ENCODE measurements at regions not wholly inside any gene's neighbourhood (a gene's known extent, or its start where the extent isn't known, plus 50 kb on each side); places are given as distances from the start of the nearest gene placed in this dataset.

DNA sequence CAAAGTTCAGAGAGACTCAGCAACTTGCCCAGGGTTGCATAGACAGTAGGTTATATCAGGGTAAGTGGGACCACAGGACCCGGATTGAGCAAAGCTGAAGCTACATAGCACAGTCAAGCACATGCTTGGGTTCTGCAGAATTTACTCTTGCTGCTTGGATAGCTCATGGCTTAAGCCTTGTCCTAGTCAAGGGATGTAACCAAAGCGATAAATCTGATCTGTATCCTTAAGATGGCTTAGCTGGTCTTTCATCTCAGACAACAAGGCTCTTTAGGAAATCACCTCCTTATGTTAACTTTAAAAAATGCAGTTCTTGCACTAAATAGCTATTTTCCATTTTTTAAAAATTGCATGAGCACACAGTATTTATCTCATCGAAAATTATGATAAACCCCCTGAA lies 158.5 kb downstream of the LPIN1 start:
- CTCF ChIA-PET: no interaction called here
- Histone ChIP-seq H3K27ac (no peak overlapping the region), H3K4me3 (no peak overlapping the region), H4K20me1 (ENCODE audit: insufficient read depth) (no peaks in the 10 kb centered on the region), H2AFZ (no peak overlapping the region), H3K9me3 (ENCODE audit: insufficient read depth, low read depth) (no peaks in the 10 kb centered on the region), H3K27me3 (ENCODE audit: insufficient read depth, low read depth) (no peaks in the 10 kb centered on the region), H3K9me2 (ENCODE audit: insufficient read depth) (no peaks in the 10 kb centered on the region), H3K36me3 (ENCODE audit: low read depth) (no peaks in the 10 kb centered on the region), H3K4me1 (replicated peaks; ENCODE audit: insufficient read depth) (no peaks in the 10 kb centered on the region), H3K4me2 (no peak overlapping the region), H3K79me2 (ENCODE audit: low read depth) (no peaks in the 10 kb centered on the region), H3F3A (ENCODE audit: insufficient read depth, low read depth) (no peaks in the 10 kb centered on the region)
- intact Hi-C loops (cut with micrococcal nuclease; ENCODE audit: unreplicated experiment): no loop called here
- BruUV-seq (replicated peaks): no TSS peak
- POLR2A ChIA-PET (ENCODE audit: unreplicated experiment): no interaction called here
- TF ChIP-seq, protein P1, sequence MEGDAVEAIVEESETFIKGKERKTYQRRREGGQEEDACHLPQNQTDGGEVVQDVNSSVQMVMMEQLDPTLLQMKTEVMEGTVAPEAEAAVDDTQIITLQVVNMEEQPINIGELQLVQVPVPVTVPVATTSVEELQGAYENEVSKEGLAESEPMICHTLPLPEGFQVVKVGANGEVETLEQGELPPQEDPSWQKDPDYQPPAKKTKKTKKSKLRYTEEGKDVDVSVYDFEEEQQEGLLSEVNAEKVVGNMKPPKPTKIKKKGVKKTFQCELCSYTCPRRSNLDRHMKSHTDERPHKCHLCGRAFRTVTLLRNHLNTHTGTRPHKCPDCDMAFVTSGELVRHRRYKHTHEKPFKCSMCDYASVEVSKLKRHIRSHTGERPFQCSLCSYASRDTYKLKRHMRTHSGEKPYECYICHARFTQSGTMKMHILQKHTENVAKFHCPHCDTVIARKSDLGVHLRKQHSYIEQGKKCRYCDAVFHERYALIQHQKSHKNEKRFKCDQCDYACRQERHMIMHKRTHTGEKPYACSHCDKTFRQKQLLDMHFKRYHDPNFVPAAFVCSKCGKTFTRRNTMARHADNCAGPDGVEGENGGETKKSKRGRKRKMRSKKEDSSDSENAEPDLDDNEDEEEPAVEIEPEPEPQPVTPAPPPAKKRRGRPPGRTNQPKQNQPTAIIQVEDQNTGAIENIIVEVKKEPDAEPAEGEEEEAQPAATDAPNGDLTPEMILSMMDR (conservative IDR thresholded peaks at IDR 0.05): no peak
- TF ChIP-seq EZH2 (IDR thresholded peaks at IDR 0.05; ENCODE audit: low read depth): no peak
- no peak for DNase-seq

DNA sequence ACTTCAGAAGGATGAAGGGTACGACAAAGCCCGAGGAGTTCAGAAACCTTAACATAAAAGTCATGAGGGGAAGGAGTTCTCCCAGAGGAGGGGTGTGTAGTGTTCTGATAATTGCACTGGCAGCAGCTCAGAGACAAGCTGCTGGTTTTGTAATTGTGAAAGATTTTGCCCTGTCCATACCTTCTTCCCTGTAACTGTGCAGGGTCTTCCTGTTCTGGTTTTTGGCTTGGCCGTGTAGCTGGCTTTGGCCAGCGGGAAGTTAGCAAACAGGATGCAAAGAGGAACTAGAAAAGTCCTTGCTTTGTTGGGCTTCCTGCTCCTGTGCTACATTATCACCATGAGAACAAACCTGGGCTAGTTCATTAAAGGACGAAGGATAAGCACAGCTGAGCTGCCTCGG lies 160.8 kb downstream of the LPIN1 start:
- Histone ChIP-seq H3F3A (ENCODE audit: insufficient read depth, low read depth) (no peaks in the 10 kb centered on the region), H4K20me1 (ENCODE audit: insufficient read depth) (no peaks in the 10 kb centered on the region), H3K4me1 (replicated peaks; ENCODE audit: insufficient read depth) (no peaks in the 10 kb centered on the region), H3K27ac (no peak overlapping the region), H2AFZ (no peak overlapping the region), H3K4me3 (no peak overlapping the region), H3K4me2 (no peak overlapping the region), H3K36me3 (ENCODE audit: low read depth) (no peaks in the 10 kb centered on the region), H3K9me3 (ENCODE audit: insufficient read depth, low read depth) (no peaks in the 10 kb centered on the region), H3K27me3 (ENCODE audit: insufficient read depth, low read depth) (no peaks in the 10 kb centered on the region), H3K79me2 (ENCODE audit: low read depth) (no peaks in the 10 kb centered on the region), H3K9me2 (ENCODE audit: insufficient read depth) (no peaks in the 10 kb centered on the region)
- ChIA-PET CTCF (no interaction called here), POLR2A (ENCODE audit: unreplicated experiment) (no interaction called here)
- no TSS peak for BruUV-seq (replicated peaks)
- intact Hi-C loops (cut with micrococcal nuclease; ENCODE audit: unreplicated experiment): no loop called here
- TF ChIP-seq, protein P1 (conservative IDR thresholded peaks at IDR 0.05): no peak
- no peak for TF ChIP-seq EZH2 (IDR thresholded peaks at IDR 0.05; ENCODE audit: low read depth)
- DNase-seq: no peak

DNA sequence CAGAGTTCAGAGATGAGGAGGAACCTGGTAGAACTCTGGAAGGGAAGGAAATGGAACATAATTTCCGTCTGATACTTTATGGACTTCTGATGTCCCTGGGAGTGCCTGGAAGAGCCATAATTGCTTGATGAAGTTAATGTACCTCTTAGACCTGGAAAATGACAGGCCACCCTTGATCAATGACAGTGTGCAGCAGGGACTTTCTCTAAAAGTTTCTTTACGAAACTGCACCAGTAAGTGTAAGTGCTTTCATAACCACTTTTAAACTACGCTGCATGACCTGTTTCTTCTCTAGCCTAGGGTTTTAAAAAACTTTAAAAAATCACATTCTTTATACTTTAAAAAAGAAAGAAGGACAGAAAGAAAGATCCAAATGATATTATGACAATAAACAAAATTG lies 164.5 kb downstream of the LPIN1 start:
- Histone ChIP-seq H3K4me2 (no peak overlapping the region), H3K9me2 (ENCODE audit: insufficient read depth) (no peaks in the 10 kb centered on the region), H3F3A (ENCODE audit: insufficient read depth, low read depth) (no peaks in the 10 kb centered on the region; the same call in 1 of the 2 replicates), H3K36me3 (ENCODE audit: low read depth) (no peaks in the 10 kb centered on the region), H3K79me2 (ENCODE audit: low read depth) (no peaks in the 10 kb centered on the region), H3K27me3 (ENCODE audit: insufficient read depth, low read depth) (no peaks in the 10 kb centered on the region), H3K9me3 (ENCODE audit: insufficient read depth, low read depth) (no peaks in the 10 kb centered on the region; the same call in 1 of the 2 replicates), H3K4me1 (replicated peaks; ENCODE audit: insufficient read depth) (no peaks in the 10 kb centered on the region), H2AFZ (no peak overlapping the region), H4K20me1 (ENCODE audit: insufficient read depth) (no peaks in the 10 kb centered on the region), H3K27ac (no peak overlapping the region), H3K4me3 (no peak overlapping the region)
- intact Hi-C loops (cut with micrococcal nuclease; ENCODE audit: unreplicated experiment): no loop called here
- TF ChIP-seq, protein P1 (conservative IDR thresholded peaks at IDR 0.05): no peak
- TF ChIP-seq EZH2 (IDR thresholded peaks at IDR 0.05; ENCODE audit: low read depth): no peak
- no peak for DNase-seq
- ChIA-PET CTCF (no interaction called here), POLR2A (ENCODE audit: unreplicated experiment) (no interaction called here)
- BruUV-seq (replicated peaks): no TSS peak
